ENCODE measurements at regions not wholly inside any gene's neighbourhood (a gene's known extent, or its start where the extent isn't known, plus 50 kb on each side); places are given as distances from the start of the nearest gene placed in this dataset.

GRCh38 chr4:8729408-8730149, 137.0 kb downstream of the CPZ start:
- Mint-ChIP-seq H3K4me3 (no peak overlapping the region), H3K27ac (no peak overlapping the region), H3K4me1 (peaks cover 7 to 11% of the 10 kb centered on the region in 2 donors), H3K36me3 (no peaks in the 10 kb centered on the region), H3K27me3 (ENCODE audit: low read depth in 3 of 3) (peaks cover 0 to 5% (median 2%) of the 10 kb centered on the region in 3 donors), H3K9me3 (no peaks in the 10 kb centered on the region)
- DNase-seq: no peak

- DNase-seq: no peak
- peaks cover 7 to 11% of the 10 kb centered on the region in 2 donors for H3K4me1 Mint-ChIP-seq
- H3K9me3 Mint-ChIP-seq: no peaks in the 10 kb centered on the region
- H3K36me3 Mint-ChIP-seq: no peaks in the 10 kb centered on the region
- H3K4me3 Mint-ChIP-seq: no peak overlapping the region
- peaks cover 0 to 4% (median 2%) of the 10 kb centered on the region in 3 donors for H3K27me3 Mint-ChIP-seq (ENCODE audit: low read depth in 3 of 3)
- H3K27ac Mint-ChIP-seq: no peak overlapping the region
These were observed 136.2 kb downstream of the CPZ start for GRCh38 chr4:8728536-8729407.

- peaks cover 7 to 11% of the 10 kb centered on the region in 2 donors for H3K4me1 Mint-ChIP-seq
- H3K27me3 Mint-ChIP-seq (ENCODE audit: low read depth in 3 of 3): peaks cover 0 to 4% (median 2%) of the 10 kb centered on the region in 3 donors
- H3K4me3 Mint-ChIP-seq: no peak overlapping the region
- H3K27ac Mint-ChIP-seq: peak overlapping the region in 1 of 6 donors; percentile 11
- no peak for DNase-seq
- H3K9me3 Mint-ChIP-seq: no peaks in the 10 kb centered on the region
- no peaks in the 10 kb centered on the region for H3K36me3 Mint-ChIP-seq
These were observed 135.3 kb downstream of the CPZ start for GRCh38 chr4:8727546-8728510.

GRCh38 chr4:8727131-8727530, 134.6 kb downstream of the CPZ start:
- Mint-ChIP-seq H3K27me3 (ENCODE audit: low read depth in 3 of 3) (peaks cover 0 to 4% (median 2%) of the 10 kb centered on the region in 3 donors), H3K36me3 (no peaks in the 10 kb centered on the region), H3K9me3 (no peaks in the 10 kb centered on the region), H3K27ac (no peak overlapping the region), H3K4me3 (no peak overlapping the region), H3K4me1 (peaks cover 7 to 11% of the 10 kb centered on the region in 2 donors)
- no peak for DNase-seq

- Mint-ChIP-seq H3K9me3 (no peaks in the 10 kb centered on the region), H3K27ac (no peak overlapping the region), H3K4me1 (peaks cover 7 to 11% of the 10 kb centered on the region in 2 donors), H3K36me3 (no peaks in the 10 kb centered on the region), H3K4me3 (no peak overlapping the region), H3K27me3 (ENCODE audit: low read depth in 3 of 3) (peaks cover 0 to 4% (median 2%) of the 10 kb centered on the region in 3 donors)
- no peak for DNase-seq
These were observed 133.8 kb downstream of the CPZ start for GRCh38 chr4:8726344-8726851.

- no peaks in the 10 kb centered on the region for H3K9me3 Mint-ChIP-seq
- no peak for DNase-seq
- H3K4me1 Mint-ChIP-seq: peaks cover 7 to 11% of the 10 kb centered on the region in 2 donors
- peaks cover 0 to 4% (median 2%) of the 10 kb centered on the region in 3 donors for H3K27me3 Mint-ChIP-seq (ENCODE audit: low read depth in 3 of 3)
- H3K27ac Mint-ChIP-seq: no peak overlapping the region
- no peaks in the 10 kb centered on the region for H3K36me3 Mint-ChIP-seq
- no peak overlapping the region for H3K4me3 Mint-ChIP-seq
These were observed 133.3 kb downstream of the CPZ start for GRCh38 chr4:8725845-8726244.

- no peak overlapping the region for H3K4me3 Mint-ChIP-seq
- peaks cover 7 to 11% of the 10 kb centered on the region in 2 donors for H3K4me1 Mint-ChIP-seq
- peaks cover 0 to 4% (median 2%) of the 10 kb centered on the region in 3 donors for H3K27me3 Mint-ChIP-seq (ENCODE audit: low read depth in 3 of 3)
- H3K27ac Mint-ChIP-seq: no peak overlapping the region
- H3K36me3 Mint-ChIP-seq: no peaks in the 10 kb centered on the region
- DNase-seq: no peak
- no peaks in the 10 kb centered on the region for H3K9me3 Mint-ChIP-seq
These were observed 132.7 kb downstream of the CPZ start for GRCh38 chr4:8725071-8725841.

GRCh38 chr4:8724436-8725070, 132.0 kb downstream of the CPZ start:
- H3K27ac Mint-ChIP-seq: peak overlapping the region in 2 of 6 donors; percentile 74
- no peak for DNase-seq
- H3K36me3 Mint-ChIP-seq: no peaks in the 10 kb centered on the region
- no peak overlapping the region for H3K4me3 Mint-ChIP-seq
- peaks cover 0 to 4% (median 0%) of the 10 kb centered on the region in 3 donors for H3K27me3 Mint-ChIP-seq (ENCODE audit: low read depth in 3 of 3)
- H3K9me3 Mint-ChIP-seq: no peaks in the 10 kb centered on the region
- H3K4me1 Mint-ChIP-seq: peaks cover 7 to 11% of the 10 kb centered on the region in 2 donors

GRCh38 chr4:8723222-8723980, 130.8 kb downstream of the CPZ start:
- Mint-ChIP-seq H3K4me3 (no peak overlapping the region), H3K27me3 (ENCODE audit: low read depth in 3 of 3) (peaks cover 0 to 6% (median 0%) of the 10 kb centered on the region in 3 donors), H3K9me3 (no peaks in the 10 kb centered on the region), H3K36me3 (no peaks in the 10 kb centered on the region), H3K4me1 (peaks cover 7 to 11% of the 10 kb centered on the region in 2 donors), H3K27ac (peak overlapping the region in 1 of 6 donors; percentile 74)
- DNase-seq: no peak

GRCh38 chr4:8722556-8722955, 130.0 kb downstream of the CPZ start:
- no peak for DNase-seq
- no peak overlapping the region for H3K27ac Mint-ChIP-seq
- no peaks in the 10 kb centered on the region for H3K9me3 Mint-ChIP-seq

GRCh38 chr4:8721621-8722020, 129.1 kb downstream of the CPZ start:
- Mint-ChIP-seq H3K4me3 (no peak overlapping the region), H3K9me3 (no peaks in the 10 kb centered on the region), H3K27me3 (ENCODE audit: low read depth in 3 of 3) (peaks cover 0 to 8% (median 3%) of the 10 kb centered on the region in 3 donors), H3K27ac (no peak overlapping the region), H3K36me3 (no peaks in the 10 kb centered on the region), H3K4me1 (no peaks in the 10 kb centered on the region)
- DNase-seq: no peak

More at GRCh38 chr4:8722556-8722955, 130.0 kb downstream of the CPZ start:
- peaks cover 0 to 7% (median 0%) of the 10 kb centered on the region in 3 donors for H3K27me3 Mint-ChIP-seq (ENCODE audit: low read depth in 3 of 3)
- H3K4me3 Mint-ChIP-seq: no peak overlapping the region
- peaks cover 4% of the 10 kb centered on the region in 2 donors for H3K4me1 Mint-ChIP-seq
- H3K36me3 Mint-ChIP-seq: no peaks in the 10 kb centered on the region

GRCh38 chr4:8719421-8719820, 126.9 kb downstream of the CPZ start:
- Mint-ChIP-seq H3K4me1 (no peaks in the 10 kb centered on the region), H3K27ac (no peak overlapping the region)

More at GRCh38 chr4:8719421-8719820, 126.9 kb downstream of the CPZ start:
- DNase-seq: no peak
- peaks cover 0 to 7% (median 3%) of the 10 kb centered on the region in 3 donors for H3K27me3 Mint-ChIP-seq (ENCODE audit: low read depth in 3 of 3)
- H3K36me3 Mint-ChIP-seq: no peaks in the 10 kb centered on the region
- H3K9me3 Mint-ChIP-seq: peaks cover 0 to 7% (median 3%) of the 10 kb centered on the region in 6 donors
- no peak overlapping the region for H3K4me3 Mint-ChIP-seq
